Astrocyte (in vitro differentiated cells and primary cell): ENCODE measurements at regions not wholly inside any gene's neighbourhood (a gene's known extent, or its start where the extent isn't known, plus 50 kb on each side); places are given as distances from the start of the nearest gene placed in this dataset.

Source experiments
- DNase-seq: peaks from one replicate; pipeline ENCODE4 v3.0.0-alpha.2; 2010; ENCODE audit warnings: low read depth
- FAIRE-seq: peaks from 2 replicates; lab custom pipeline; 2011; peaks lifted over from hg19 to GRCh38; lab: Jason Lieb, UNC
- H2AFZ ChIP-seq: 2 replicates; pipeline ENCODE4 v1.6.0; 2012; ENCODE audit warnings: low read depth, low read length, inconsistent platforms
- H3K27ac ChIP-seq: 2 replicates; pipeline ENCODE4 v1.5.1; 2011; ENCODE audit warnings: low read depth, low read length, inconsistent platforms
- H3K27me3 ChIP-seq: 2 replicates; pipeline ENCODE4 v1.6.0; 2011; ENCODE audit warnings: low read length, inconsistent platforms; ENCODE audit not compliant: insufficient read depth
- H3K36me3 ChIP-seq: 2 replicates; pipeline ENCODE4 v1.5.1; 2011; ENCODE audit warnings: low read length, inconsistent platforms; ENCODE audit not compliant: insufficient read depth
- H3K4me1 ChIP-seq: 2 replicates; pipeline ENCODE4 v1.5.1; 2011; ENCODE audit warnings: low read length, inconsistent platforms; ENCODE audit not compliant: insufficient read depth
- H3K4me2 ChIP-seq: 2 replicates; pipeline ENCODE4 v1.6.0; 2012; ENCODE audit warnings: low read length, inconsistent platforms
- H3K4me3 ChIP-seq: 2 replicates; pipeline ENCODE4 v1.5.1; 2011; ENCODE audit warnings: low read depth, mild to moderate bottlenecking, low read length, inconsistent platforms; ENCODE audit not compliant: insufficient read depth
- H3K79me2 ChIP-seq: 2 replicates; pipeline ENCODE4 v1.6.0; 2012; ENCODE audit warnings: mild to moderate bottlenecking, low read length, inconsistent platforms; ENCODE audit not compliant: insufficient read depth
- H3K9ac ChIP-seq: 2 replicates; pipeline ENCODE4 v1.6.0; 2012; ENCODE audit warnings: mild to moderate bottlenecking, low read length, inconsistent platforms
- H3K9me3 ChIP-seq: 2 replicates; pipeline ENCODE4 v1.5.1; 2012; ENCODE audit warnings: low read depth, mild to moderate bottlenecking, low read length, inconsistent platforms; ENCODE audit not compliant: insufficient read depth
- H4K20me1 ChIP-seq: 2 replicates; pipeline ENCODE4 v1.6.0; 2012; ENCODE audit warnings: low read length, inconsistent platforms; ENCODE audit not compliant: insufficient read depth
- H3K27ac Mint-ChIP-seq: one replicate; pipeline ENCODE4 v1.8.0; 2021; ENCODE audit warnings: mild to moderate bottlenecking, mixed read lengths; ENCODE audit not compliant: unreplicated experiment
- H3K27me3 Mint-ChIP-seq: one replicate; pipeline ENCODE4 v1.8.0; 2021; ENCODE audit warnings: low read depth, mixed read lengths; ENCODE audit not compliant: unreplicated experiment
- H3K36me3 Mint-ChIP-seq: one replicate; pipeline ENCODE4 v1.8.0; 2021; ENCODE audit warnings: low read depth, mixed read lengths; ENCODE audit not compliant: unreplicated experiment
- H3K4me1 Mint-ChIP-seq: one replicate; pipeline ENCODE4 v1.8.0; 2021; ENCODE audit warnings: low read depth, mixed read lengths; ENCODE audit not compliant: unreplicated experiment
- H3K4me3 Mint-ChIP-seq: one replicate; pipeline ENCODE4 v1.8.0; 2021; ENCODE audit warnings: mild to moderate bottlenecking, moderate library complexity, mixed read lengths; ENCODE audit not compliant: unreplicated experiment
- H3K9me3 Mint-ChIP-seq: one replicate; pipeline ENCODE4 v1.8.0; 2021; ENCODE audit warnings: mild to moderate bottlenecking, mixed read lengths; ENCODE audit not compliant: unreplicated experiment
- CTCF ChIP-seq: IDR thresholded peaks from 2 replicates; pipeline ENCODE4 v1.5.1; 2011; ENCODE audit warnings: low read depth, mild to moderate bottlenecking, inconsistent platforms, low read length, moderate library complexity; ENCODE audit not compliant: insufficient read depth
- EZH2 ChIP-seq: IDR thresholded peaks from 2 replicates; pipeline ENCODE4 v1.6.1; 2012; ENCODE audit warnings: mild to moderate bottlenecking, low read length, inconsistent platforms; ENCODE audit not compliant: insufficient read depth

- Mint-ChIP-seq H3K27ac (no peak overlapping the region), H3K9me3 (no peaks in the 10 kb centered on the region), H3K4me3 (no peak overlapping the region), H3K4me1 (no peaks in the 10 kb centered on the region), H3K27me3 (no peaks in the 10 kb centered on the region), H3K36me3 (no peaks in the 10 kb centered on the region)
- TF ChIP-seq CTCF: no peak
- TF ChIP-seq EZH2: no peak
- Histone ChIP-seq H3K79me2 (no peaks in the 10 kb centered on the region), H2AFZ (no peak overlapping the region), H3K4me2 (no peak overlapping the region), H4K20me1 (no peaks in the 10 kb centered on the region), H3K9ac (no peak overlapping the region), H3K4me3 (no peak overlapping the region), H3K9me3 (no peaks in the 10 kb centered on the region), H3K4me1 (no peaks in the 10 kb centered on the region), H3K27ac (no peak overlapping the region), H3K36me3 (no peaks in the 10 kb centered on the region), H3K27me3 (no peaks in the 10 kb centered on the region)
- DNase-seq (no peak), FAIRE-seq (no peak)
Measured at GRCh38 chr1:79682478-79682877, 675.9 kb upstream of the ADGRL4 start.

DNA sequence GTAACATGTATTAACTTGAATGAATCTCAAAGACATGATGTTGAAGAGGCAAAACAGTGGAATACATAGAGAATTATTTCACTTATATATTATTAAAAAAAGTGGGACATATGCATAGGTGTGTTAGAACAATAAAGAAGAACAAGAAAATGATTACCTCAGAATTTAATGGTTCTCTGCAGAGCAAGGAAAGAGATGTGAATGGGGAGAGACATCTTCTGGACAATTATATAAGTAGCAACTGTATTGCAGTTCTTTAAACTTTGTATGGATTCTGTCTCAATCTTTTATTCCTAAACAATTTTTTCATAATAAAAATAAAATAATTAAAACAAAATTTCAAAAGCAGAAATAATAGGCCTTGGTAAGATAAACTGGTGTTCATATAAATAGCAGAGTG lies 674.9 kb upstream of the ADGRL4 start:
- Histone ChIP-seq H3K4me1 (no peaks in the 10 kb centered on the region), H3K9ac (no peak overlapping the region), H3K9me3 (no peaks in the 10 kb centered on the region), H3K4me3 (no peak overlapping the region), H4K20me1 (no peaks in the 10 kb centered on the region), H2AFZ (no peak overlapping the region), H3K27me3 (no peaks in the 10 kb centered on the region), H3K79me2 (no peaks in the 10 kb centered on the region), H3K27ac (no peak overlapping the region), H3K4me2 (no peak overlapping the region), H3K36me3 (no peaks in the 10 kb centered on the region)
- Mint-ChIP-seq H3K4me1 (no peaks in the 10 kb centered on the region), H3K4me3 (no peak overlapping the region), H3K27me3 (no peaks in the 10 kb centered on the region), H3K9me3 (no peaks in the 10 kb centered on the region), H3K27ac (no peak overlapping the region), H3K36me3 (no peaks in the 10 kb centered on the region)
- FAIRE-seq (no peak), DNase-seq (no peak)
- TF ChIP-seq EZH2: no peak
- no peak for TF ChIP-seq CTCF

DNA sequence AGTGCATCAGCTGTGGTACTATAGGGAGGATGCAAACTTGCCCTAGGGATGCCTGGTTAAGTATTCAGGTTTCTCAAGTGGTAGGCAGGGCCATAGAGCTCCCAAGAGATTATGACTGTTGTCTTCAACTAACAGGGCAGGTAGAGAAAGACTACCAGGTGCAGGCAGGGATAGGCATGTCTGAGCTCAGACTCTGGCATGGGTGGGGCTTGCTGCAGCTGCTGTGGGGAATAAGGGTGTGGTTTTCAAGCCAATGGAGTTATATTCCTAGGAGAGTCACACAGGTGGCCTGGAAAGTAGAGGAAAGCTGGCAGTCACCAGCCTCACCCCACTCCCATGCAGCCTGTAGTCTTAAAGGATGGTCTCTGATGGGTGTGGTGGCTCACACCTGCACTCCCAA lies 673.4 kb upstream of the ADGRL4 start:
- Histone ChIP-seq H3K4me2 (no peak overlapping the region), H3K4me3 (no peak overlapping the region), H3K27ac (no peak overlapping the region), H2AFZ (no peak overlapping the region), H3K9me3 (no peaks in the 10 kb centered on the region), H3K79me2 (no peaks in the 10 kb centered on the region), H3K9ac (no peak overlapping the region), H3K36me3 (no peaks in the 10 kb centered on the region), H3K4me1 (no peaks in the 10 kb centered on the region), H4K20me1 (no peaks in the 10 kb centered on the region), H3K27me3 (no peaks in the 10 kb centered on the region)
- no peak overlapping the region for H3K4me3 Mint-ChIP-seq
- no peaks in the 10 kb centered on the region for H3K27me3 Mint-ChIP-seq
- no peak overlapping the region for H3K27ac Mint-ChIP-seq
- FAIRE-seq (no peak), DNase-seq (no peak)
- no peak for TF ChIP-seq EZH2
- no peak for TF ChIP-seq CTCF
- no peaks in the 10 kb centered on the region for H3K36me3 Mint-ChIP-seq
- no peaks in the 10 kb centered on the region for H3K4me1 Mint-ChIP-seq
- no peaks in the 10 kb centered on the region for H3K9me3 Mint-ChIP-seq
